Mammary epithelial cell (primary cell): ENCODE measurements at regions not wholly inside any gene's neighbourhood (a gene's known extent, or its start where the extent isn't known, plus 50 kb on each side); places are given as distances from the start of the nearest gene placed in this dataset.

ENCODE experiments used
- CTCF ChIP-seq, 2 donors: IDR thresholded peaks in 1 of 2; conservative IDR thresholded peaks in 1 of 2; 2 replicates each; pipeline ENCODE4 v1.5.1; 2011 to 2012; ENCODE audit warnings: inconsistent platforms in 2 of 2, low read length in 2 of 2, mild to moderate bottlenecking in 2 of 2, control low read depth in 1 of 2, low read depth in 1 of 2; ENCODE audit not compliant: insufficient read depth in 1 of 2; ENCODE audit errors: extremely low read depth in 1 of 2
- EZH2 ChIP-seq: IDR thresholded peaks from 2 replicates; pipeline ENCODE4 v1.6.1; 2012; ENCODE audit warnings: low read length, inconsistent platforms, borderline replicate concordance

DNA sequence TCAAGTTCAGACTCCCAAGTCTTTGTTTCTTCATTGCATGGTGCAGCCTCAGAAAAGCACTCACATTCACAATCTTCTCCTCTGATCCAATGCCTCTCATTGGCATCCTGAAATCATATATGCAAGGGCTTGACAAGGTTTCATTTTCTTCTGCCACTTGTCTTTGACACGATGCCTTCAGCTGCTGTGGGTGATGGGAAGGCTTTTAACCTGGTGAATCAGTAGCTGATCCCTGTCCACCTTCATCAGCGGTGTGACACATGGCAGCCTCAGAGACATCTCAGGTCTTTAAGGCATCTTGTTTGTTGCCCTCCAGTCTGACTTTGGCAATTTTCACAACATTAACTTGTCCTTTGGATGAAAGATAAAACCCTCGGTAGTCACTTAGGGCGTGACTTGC lies 147.2 kb downstream of the PRELID2 start:
- TF ChIP-seq CTCF (conservative IDR thresholded peaks at IDR 0.05 in 1 of 2, IDR thresholded peaks at IDR 0.05 in 1 of 2; ENCODE audit: extremely low read depth in 1 of 2, insufficient read depth in 1 of 2, low read depth in 1 of 2, low read length in 2 of 2) (no peak), EZH2 (no peak)
